A549 (cell line): ENCODE measurements at regions not wholly inside any gene's neighbourhood (a gene's known extent, or its start where the extent isn't known, plus 50 kb on each side); places are given as distances from the start of the nearest gene placed in this dataset.

Source experiments
- ATAC-seq, 2 experiments: fragments of 200-7000 bp in 1 of 2; fragments of >200 bp in 1 of 2; cut with Nextera tagmentation in 1 of 2; cut with Tn5 transposase in 1 of 2; 3 replicates each; pipeline versions ENCODE4 v1.8.0 to v1.9.1; 2018 to 2020; ENCODE audit warnings: mild to moderate bottlenecking in 1 of 2, moderate library complexity in 1 of 2
- CTCF ChIA-PET: fragments of 300-600 bp; sonication (Branson Sonifier 250); formaldehyde crosslinking; extraction: SDS; loops from one replicate; lab custom pipeline; 2021; ENCODE audit warnings: antibody characterized with exemption, inconsistent platforms; lab: Yijun Ruan, JAX
- POLR2A ChIA-PET: fragments of 350-600 bp; formaldehyde crosslinking; extraction: SDS; loops from one replicate; lab custom pipeline; 2021; ENCODE audit warnings: antibody characterized with exemption, inconsistent platforms; lab: Yijun Ruan, JAX
- DNase-seq, 2 experiments: peaks; one replicate each; pipeline versions ENCODE4 v3.0.0 to v3.0.0-alpha.2; 2011 to 2016; ENCODE audit warnings: low read depth in 1 of 2, low spot score in 1 of 2
- FAIRE-seq: peaks from 2 replicates; lab custom pipeline; 2011; peaks lifted over from hg19 to GRCh38; lab: Jason Lieb, UNC
- H3K27ac ChIP-seq, 2 experiments: fragments of >200 bp; sonication (Bioruptor Twin); formaldehyde crosslinking; 3 replicates each; pipeline ENCODE4 v1.5.1; 2016 to 2017
- H3K4me1 ChIP-seq: fragments of >200 bp; sonication (Bioruptor Twin); formaldehyde crosslinking; 3 replicates; pipeline ENCODE4 v1.6.1; 2016
- H3K4me2 ChIP-seq: fragments of >200 bp; sonication (Bioruptor Twin); formaldehyde crosslinking; 3 replicates; pipeline ENCODE4 v1.6.1; 2016
- H3K4me3 ChIP-seq: fragments of >200 bp; sonication (Bioruptor Twin); formaldehyde crosslinking; 3 replicates; pipeline ENCODE4 v1.5.1; 2016
- H3K9me3 ChIP-seq: fragments of >200 bp; sonication (Bioruptor Twin); formaldehyde crosslinking; 3 replicates; pipeline ENCODE4 v1.6.1; 2016
- ATOH8 ChIP-seq: fragments of 250-450 bp; sonication (Bioruptor Pico); IDR thresholded peaks from 2 replicates; pipeline ENCODE4 v1.5.0; 2020; ENCODE audit warnings: low read depth, mild to moderate bottlenecking, moderate library complexity
- BCL3 ChIP-seq: fragments of >200 bp; sonication (Bioruptor Twin); formaldehyde crosslinking; IDR thresholded peaks from 3 replicates; pipeline ENCODE4 v1.6.1; 2016
- BHLHE40 ChIP-seq: IDR thresholded peaks from 2 replicates; pipeline ENCODE4 v1.6.1; 2012; ENCODE audit warnings: low read depth, low read length, inconsistent platforms
- CBX8 ChIP-seq: fragments of 200-600 bp; sonication (generic); IDR thresholded peaks from 2 replicates; pipeline ENCODE4 v1.6.1; 2016
- CHD2 ChIP-seq: fragments of 150-350 bp; IDR thresholded peaks from 2 replicates; pipeline ENCODE4 v1.6.1; 2014; ENCODE audit warnings: low read length; ENCODE audit not compliant: partially characterized antibody
- FOSB ChIP-seq: fragments of 250-450 bp; sonication (Bioruptor Pico); IDR thresholded peaks from 2 replicates; pipeline ENCODE4 v1.5.0; 2020; ENCODE audit warnings: mild to moderate bottlenecking, moderate library complexity
- GATA3 ChIP-seq: IDR thresholded peaks from 2 replicates; pipeline ENCODE4 v1.6.1; 2012; ENCODE audit warnings: borderline replicate concordance
- HEYL ChIP-seq: fragments of 250-450 bp; sonication (Bioruptor Pico); IDR thresholded peaks from 2 replicates; pipeline ENCODE4 v1.8.0; 2021; ENCODE audit warnings: mild to moderate bottlenecking, moderate library complexity
- HMGXB4 ChIP-seq: fragments of 250-450 bp; sonication (Bioruptor Pico); IDR thresholded peaks from 2 replicates; pipeline ENCODE4 v1.5.0; 2021; ENCODE audit warnings: mild to moderate bottlenecking, moderate library complexity, borderline replicate concordance
- MAZ ChIP-seq: fragments of 150-350 bp; IDR thresholded peaks from 2 replicates; pipeline ENCODE4 v1.6.1; 2014; ENCODE audit warnings: antibody characterized with exemption, low read depth, low read length, borderline replicate concordance
- NR3C1 ChIP-seq: fragments of >200 bp; sonication (Bioruptor Twin); formaldehyde crosslinking; IDR thresholded peaks from 3 replicates; pipeline ENCODE4 v1.6.1; 2017
- POLR2A ChIP-seq: IDR thresholded peaks from 2 replicates; pipeline ENCODE4 v1.6.1; 2012; ENCODE audit warnings: mild to moderate bottlenecking, low read length
- RARB ChIP-seq: fragments of 250-450 bp; sonication (Bioruptor Pico); IDR thresholded peaks from 2 replicates; pipeline ENCODE4 v1.8.0; 2021; ENCODE audit warnings: mild to moderate bottlenecking, moderate library complexity
- RNF2 ChIP-seq: fragments of 200-600 bp; sonication (generic); IDR thresholded peaks from 2 replicates; pipeline ENCODE4 v1.6.1; 2016; ENCODE audit warnings: low read depth, mild to moderate bottlenecking, antibody characterized with exemption, moderate library complexity, borderline replicate concordance
- SMC3 ChIP-seq: fragments of >200 bp; sonication (Bioruptor Twin); formaldehyde crosslinking; IDR thresholded peaks from 3 replicates; pipeline ENCODE4 v1.6.1; 2018; ENCODE audit warnings: inconsistent platforms
- TFCP2L1 ChIP-seq: fragments of 250-450 bp; sonication (Bioruptor Pico); IDR thresholded peaks from 2 replicates; pipeline ENCODE4 v1.5.0; 2021; ENCODE audit warnings: mild to moderate bottlenecking
- ZC3H11A ChIP-seq: fragments of 450-650 bp; IDR thresholded peaks from 2 replicates; pipeline ENCODE4 v1.6.1; 2014; ENCODE audit warnings: antibody characterized with exemption, mild to moderate bottlenecking
- ZSCAN20 ChIP-seq: fragments of 250-450 bp; sonication (Bioruptor Pico); IDR thresholded peaks from 2 replicates; pipeline ENCODE4 v1.8.0; 2022; ENCODE audit warnings: mild to moderate bottlenecking, moderate library complexity
- WGBS: methylation state at CpG from one replicate; pipeline ENCODE4 v1.1.6; 2017; ENCODE audit errors: missing lambda C conversion rate; 5-methylcytosine and 5-hydroxymethylcytosine counted together

GRCh38 chr2:2837746-2838547 lies 506.9 kb upstream of the MYT1L start:
- no peak overlapping the region for H3K27ac ChIP-seq
- WGBS = 19% methylated on average over 14 of the region's 15 CpGs
- TF ChIP-seq MAZ = no peak
- no peak for TF ChIP-seq CBX8
- no peak for TF ChIP-seq RARB
- TF ChIP-seq RNF2 = no peak
- FAIRE-seq = no peak
- no peaks in the 10 kb centered on the region for H3K9me3 ChIP-seq
- H3K4me1 ChIP-seq = no peaks in the 10 kb centered on the region
- CTCF ChIA-PET = interaction anchor here (0.7 kb wide), 1 partner anchor 50 kb away, joined by 3 read pairs; no protein-coding TSS in a partner anchor
- POLR2A ChIA-PET = no interaction called here
- no peak for DNase-seq
- H3K4me2 ChIP-seq = no peak overlapping the region
- ATAC-seq = peak in 1 of 2 experiments; percentile 18; a peak in 1 of 6 replicates
- H3K4me3 ChIP-seq = no peak overlapping the region

GRCh38 chr2:2836343-2837070 lies 505.4 kb upstream of the MYT1L start:
- no peak overlapping the region for H3K4me3 ChIP-seq
- no peaks in the 10 kb centered on the region for H3K4me1 ChIP-seq
- ChIA-PET CTCF (no interaction called here), POLR2A (interaction anchor here (0.6 kb wide), 1 partner anchor 576 kb away, joined by 3 read pairs; no protein-coding TSS in a partner anchor)
- FAIRE-seq = no peak
- no peak for DNase-seq
- no peaks in the 10 kb centered on the region for H3K9me3 ChIP-seq
- no peak overlapping the region for H3K4me2 ChIP-seq
- 69% methylated on average over 5 of the region's 5 CpGs for WGBS
- H3K27ac ChIP-seq = no peak overlapping the region
- TF ChIP-seq BHLHE40 (no peak), ZSCAN20 (no peak), TFCP2L1 (no peak), HMGXB4 (CRISPR knock-in tag) (no peak), SMC3 (no peak), POLR2A (no peak), FOSB (CRISPR knock-in tag) (no peak), CHD2 (no peak), ZC3H11A (no peak), GATA3 (no peak)
- no peak for ATAC-seq

GRCh38 chr2:2834516-2835254 lies 503.6 kb upstream of the MYT1L start:
- H3K4me3 ChIP-seq = no peak overlapping the region
- TF ChIP-seq HEYL (CRISPR knock-in tag) (no peak), BCL3 (no peak), TFCP2L1 (no peak), ATOH8 (CRISPR knock-in tag) (no peak), NR3C1 (no peak)
- TF ChIP-seq, all 56 proteins: peak for 0
- Histone ChIP-seq H3K9me3 (no peaks in the 10 kb centered on the region), H3K4me1 (no peaks in the 10 kb centered on the region), H3K27ac (no peak overlapping the region), H3K4me2 (no peak overlapping the region)
- ChIA-PET CTCF (no interaction called here), POLR2A (no interaction called here)
- ATAC-seq (no peak), DNase-seq (no peak), FAIRE-seq (no peak)
- 10% methylated on average over 10 of the region's 10 CpGs for WGBS
